Naive thymus-derived CD4-positive, alpha-beta T cell (primary cell): ENCODE measurements at regions not wholly inside any gene's neighbourhood (a gene's known extent, or its start where the extent isn't known, plus 50 kb on each side); places are given as distances from the start of the nearest gene placed in this dataset.

Source experiments
- ATAC-seq: fragments of 150-1000 bp; cut with Tn5 transposase; 2 replicates; pipeline ENCODE4 v1.10.0; 2021; ENCODE audit warnings: mild to moderate bottlenecking, moderate library complexity
- CTCF ChIA-PET: fragments of 350-600 bp; sonication (Branson Sonifier 250); formaldehyde crosslinking; loops from one replicate; lab custom pipeline; 2021; ENCODE audit warnings: antibody characterized with exemption; lab: Charles Lee
- POLR2A ChIA-PET: fragments of 350-600 bp; sonication (Branson Sonifier 250); formaldehyde crosslinking; loops from one replicate; lab custom pipeline; 2021; ENCODE audit warnings: antibody characterized with exemption, inconsistent platforms; lab: Charles Lee
- DNase-seq, 9 donors: peaks; one replicate each; pipeline versions ENCODE4 v3.0.0 to v3.0.0-alpha.2; 2020 to 2022; ENCODE audit warnings: mixed read lengths in 1 of 9
- H3K27ac ChIP-seq: one replicate; pipeline ENCODE4 v1.7.0; 2013; ENCODE audit warnings: mild to moderate bottlenecking, low read depth, low read length, moderate library complexity
- H3K27me3 ChIP-seq, 2 donors: one replicate each; pipeline ENCODE4 v1.7.0; 2013; ENCODE audit warnings: low read length in 2 of 2, mild to moderate bottlenecking in 2 of 2, moderate library complexity in 2 of 2; ENCODE audit not compliant: control insufficient read depth in 2 of 2, insufficient read depth in 2 of 2
- H3K36me3 ChIP-seq, 3 experiments: 1 replicate in 2 of 3; 2 replicates in 1 of 3; pipeline ENCODE4 v1.7.0; 2013; ENCODE audit warnings: low read length in 3 of 3, mild to moderate bottlenecking in 3 of 3, moderate library complexity in 1 of 3; ENCODE audit not compliant: insufficient read depth in 3 of 3, control insufficient read depth in 2 of 3
- H3K4me1 ChIP-seq, 2 donors: one replicate each; pipeline ENCODE4 v1.7.0; 2013; ENCODE audit warnings: low read length in 2 of 2, mild to moderate bottlenecking in 2 of 2, moderate library complexity in 1 of 2; ENCODE audit not compliant: control insufficient read depth in 2 of 2, insufficient read depth in 2 of 2
- H3K4me3 ChIP-seq: 2 replicates; pipeline ENCODE4 v1.7.0; 2013; ENCODE audit warnings: mild to moderate bottlenecking, low read length
- H3K9me3 ChIP-seq, 3 experiments: 1 replicate in 2 of 3; 2 replicates in 1 of 3; pipeline ENCODE4 v1.7.0; 2013; ENCODE audit warnings: low read length in 3 of 3; ENCODE audit not compliant: control insufficient read depth in 2 of 3
- H3K27ac Mint-ChIP-seq, 9 donors: one replicate each; pipeline ENCODE4 v1.8.0; 2020 to 2022; ENCODE audit warnings: mixed read lengths in 9 of 9, mild to moderate bottlenecking in 8 of 9, moderate library complexity in 5 of 9, inconsistent platforms in 2 of 9
- H3K27me3 Mint-ChIP-seq, 5 donors: one replicate each; pipeline ENCODE4 v1.8.0; 2021 to 2022; ENCODE audit warnings: mixed read lengths in 5 of 5, mild to moderate bottlenecking in 1 of 5
- H3K36me3 Mint-ChIP-seq, 5 donors: one replicate each; pipeline ENCODE4 v1.8.0; 2020 to 2022; ENCODE audit warnings: mixed read lengths in 5 of 5, mild to moderate bottlenecking in 3 of 5, inconsistent platforms in 1 of 5
- H3K4me1 Mint-ChIP-seq, 7 donors: one replicate each; pipeline ENCODE4 v1.8.0; 2020 to 2022; ENCODE audit warnings: mixed read lengths in 7 of 7, mild to moderate bottlenecking in 3 of 7, inconsistent platforms in 1 of 7
- H3K4me3 Mint-ChIP-seq, 10 donors: one replicate each; pipeline ENCODE4 v1.8.0; 2020 to 2022; ENCODE audit warnings: mild to moderate bottlenecking in 10 of 10, mixed read lengths in 10 of 10, moderate library complexity in 6 of 10, inconsistent platforms in 2 of 10
- H3K9me3 Mint-ChIP-seq, 11 donors: one replicate each; pipeline ENCODE4 v1.8.0; 2020 to 2022; ENCODE audit warnings: mixed read lengths in 11 of 11, mild to moderate bottlenecking in 4 of 11, inconsistent platforms in 1 of 11, moderate library complexity in 1 of 11
- intact Hi-C, 2 donors: fragments of 100-400 bp; cut with micrococcal nuclease; formaldehyde crosslinking; loops; one replicate each; pipeline ENCODE4 v1.15.1; 2023

- no peaks in the 10 kb centered on the region for H3K36me3 ChIP-seq
Observed at GRCh38 chr13:90623318-90624011, 724.0 kb upstream of the MIR17HG start.

DNA sequence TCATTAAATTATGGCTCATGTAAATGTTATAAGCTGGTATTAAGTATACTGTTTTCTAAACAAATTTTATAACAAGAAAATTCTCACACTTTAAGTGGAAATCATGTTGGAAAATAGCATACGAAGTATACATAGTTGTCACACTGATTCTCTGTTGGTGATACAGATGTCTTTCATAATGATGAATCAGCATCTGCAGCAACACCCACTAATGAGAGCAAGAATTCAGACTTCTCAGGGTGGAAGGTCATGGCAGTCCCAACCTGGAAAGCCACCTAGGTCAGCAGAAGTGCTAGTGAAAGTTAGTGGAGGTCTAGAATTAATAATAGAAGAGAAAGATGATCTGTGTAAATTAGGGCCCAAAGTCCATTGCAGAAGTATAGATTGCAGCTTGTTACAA, 719.7 kb upstream of the MIR17HG start:
- no peaks in the 10 kb centered on the region for H3K4me1 Mint-ChIP-seq
- no peak overlapping the region for H3K4me3 Mint-ChIP-seq
- Histone ChIP-seq H3K4me3 (no peak overlapping the region), H3K36me3 (no peaks in the 10 kb centered on the region), H3K27ac (no peak overlapping the region), H3K9me3 (no peaks in the 10 kb centered on the region), H3K4me1 (no peaks in the 10 kb centered on the region), H3K27me3 (no peaks in the 10 kb centered on the region)
- CTCF ChIA-PET = no interaction called here
- H3K27ac Mint-ChIP-seq = no peak overlapping the region
- peaks cover 0 to 14% (median 1%) of the 10 kb centered on the region in 11 donors for H3K9me3 Mint-ChIP-seq
- DNase-seq (no peak), ATAC-seq (no peak)
- no peaks in the 10 kb centered on the region for H3K36me3 Mint-ChIP-seq
- intact Hi-C loops = no loop called here
- no peaks in the 10 kb centered on the region for H3K27me3 Mint-ChIP-seq
- POLR2A ChIA-PET = no interaction called here

More at GRCh38 chr13:90623318-90624011, 724.0 kb upstream of the MIR17HG start:
- H3K4me1 Mint-ChIP-seq = no peaks in the 10 kb centered on the region
- intact Hi-C loops = no loop called here
- Histone ChIP-seq H3K27ac (no peak overlapping the region), H3K4me3 (no peak overlapping the region), H3K27me3 (no peaks in the 10 kb centered on the region), H3K4me1 (no peaks in the 10 kb centered on the region), H3K9me3 (no peaks in the 10 kb centered on the region)
- ChIA-PET CTCF (no interaction called here), POLR2A (no interaction called here)
- H3K4me3 Mint-ChIP-seq = no peak overlapping the region
- ATAC-seq (no peak), DNase-seq (no peak)
- no peaks in the 10 kb centered on the region for H3K27me3 Mint-ChIP-seq
- H3K9me3 Mint-ChIP-seq = peaks cover 0 to 7% (median 2%) of the 10 kb centered on the region in 11 donors
- H3K36me3 Mint-ChIP-seq = no peaks in the 10 kb centered on the region
- H3K27ac Mint-ChIP-seq = no peak overlapping the region

DNA sequence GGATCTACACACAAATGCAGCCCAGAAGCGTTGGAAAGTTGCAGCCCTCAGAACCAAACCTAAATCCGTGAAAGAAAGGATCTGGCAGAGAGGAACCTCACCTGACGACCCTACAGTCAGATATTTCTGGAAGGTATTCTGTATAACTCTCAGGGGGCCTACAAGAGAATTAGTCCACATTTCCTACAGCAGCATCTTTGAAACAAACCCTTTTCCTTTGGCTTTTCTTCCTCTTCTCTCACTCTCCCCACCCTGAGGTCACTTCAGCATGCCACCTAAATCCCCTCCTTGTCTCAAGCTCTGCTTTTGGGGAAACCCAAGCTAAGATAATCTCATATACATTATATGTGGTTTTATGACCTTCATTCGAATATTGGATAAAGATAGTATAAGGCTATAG, 719.0 kb upstream of the MIR17HG start:
- Histone ChIP-seq H3K4me3 (no peak overlapping the region), H3K9me3 (no peaks in the 10 kb centered on the region), H3K4me1 (no peaks in the 10 kb centered on the region), H3K27ac (no peak overlapping the region), H3K36me3 (no peaks in the 10 kb centered on the region), H3K27me3 (no peaks in the 10 kb centered on the region)
- Mint-ChIP-seq H3K27ac (no peak overlapping the region), H3K4me1 (no peaks in the 10 kb centered on the region), H3K36me3 (no peaks in the 10 kb centered on the region), H3K27me3 (no peaks in the 10 kb centered on the region), H3K4me3 (no peak overlapping the region), H3K9me3 (peaks cover 0 to 14% (median 1%) of the 10 kb centered on the region in 11 donors)
- intact Hi-C loops = no loop called here
- ATAC-seq (no peak), DNase-seq (no peak)
- ChIA-PET CTCF (no interaction called here), POLR2A (no interaction called here)

- CTCF ChIA-PET = no interaction called here
- H3K27me3 ChIP-seq = no peaks in the 10 kb centered on the region
- Mint-ChIP-seq H3K36me3 (no peaks in the 10 kb centered on the region), H3K27me3 (no peaks in the 10 kb centered on the region), H3K27ac (no peak overlapping the region), H3K4me1 (no peaks in the 10 kb centered on the region), H3K4me3 (no peak overlapping the region), H3K9me3 (peaks cover 0 to 10% (median 1%) of the 10 kb centered on the region in 11 donors)
- intact Hi-C loops = no loop called here
- no peaks in the 10 kb centered on the region for H3K36me3 ChIP-seq
- DNase-seq (no peak), ATAC-seq (no peak)
- no peaks in the 10 kb centered on the region for H3K9me3 ChIP-seq
- H3K4me3 ChIP-seq = no peak overlapping the region
- no peak overlapping the region for H3K27ac ChIP-seq
- H3K4me1 ChIP-seq = no peaks in the 10 kb centered on the region
- POLR2A ChIA-PET = no interaction called here
Observed at GRCh38 chr13:90630716-90631115, 716.8 kb upstream of the MIR17HG start.

GRCh38 chr13:90632184-90632583, 715.3 kb upstream of the MIR17HG start:
- Mint-ChIP-seq H3K36me3 (no peaks in the 10 kb centered on the region), H3K4me1 (no peaks in the 10 kb centered on the region), H3K4me3 (no peak overlapping the region), H3K27me3 (no peaks in the 10 kb centered on the region), H3K27ac (no peak overlapping the region), H3K9me3 (peaks cover 0 to 15% (median 1%) of the 10 kb centered on the region in 11 donors)
- Histone ChIP-seq H3K4me3 (no peak overlapping the region), H3K9me3 (no peaks in the 10 kb centered on the region), H3K4me1 (no peaks in the 10 kb centered on the region), H3K36me3 (no peaks in the 10 kb centered on the region), H3K27me3 (no peaks in the 10 kb centered on the region), H3K27ac (no peak overlapping the region)
- ATAC-seq (no peak), DNase-seq (no peak)
- ChIA-PET POLR2A (no interaction called here), CTCF (no interaction called here)
- intact Hi-C loops = no loop called here

DNA sequence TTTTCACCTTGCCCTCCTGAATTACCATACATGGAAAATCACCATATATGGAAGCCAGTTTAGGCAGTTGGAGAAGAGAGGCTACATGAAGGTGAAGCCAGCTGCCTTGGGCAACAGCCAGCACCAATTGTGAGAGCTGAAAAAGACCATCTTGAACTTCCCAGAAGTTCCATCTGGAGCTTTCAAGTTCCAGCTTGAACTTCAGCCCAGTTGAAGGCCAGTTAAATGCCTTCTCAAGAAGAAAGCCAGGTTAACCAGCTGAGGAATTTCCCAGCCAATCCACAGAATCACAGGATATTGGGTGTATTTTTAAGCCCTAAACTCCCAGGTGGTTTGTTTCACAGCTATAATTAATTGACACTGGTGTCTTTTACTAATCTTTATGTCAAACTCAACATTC, 713.6 kb upstream of the MIR17HG start:
- Histone ChIP-seq H3K9me3 (no peaks in the 10 kb centered on the region), H3K4me1 (no peaks in the 10 kb centered on the region), H3K4me3 (no peak overlapping the region), H3K36me3 (no peaks in the 10 kb centered on the region), H3K27me3 (no peaks in the 10 kb centered on the region), H3K27ac (no peak overlapping the region)
- intact Hi-C loops = no loop called here
- no peak overlapping the region for H3K4me3 Mint-ChIP-seq
- ChIA-PET CTCF (no interaction called here), POLR2A (no interaction called here)
- H3K36me3 Mint-ChIP-seq = no peaks in the 10 kb centered on the region
- no peak overlapping the region for H3K27ac Mint-ChIP-seq
- H3K9me3 Mint-ChIP-seq = peaks cover 0 to 20% (median 1%) of the 10 kb centered on the region in 11 donors
- H3K4me1 Mint-ChIP-seq = no peaks in the 10 kb centered on the region
- DNase-seq (no peak), ATAC-seq (no peak)
- no peaks in the 10 kb centered on the region for H3K27me3 Mint-ChIP-seq

- Histone ChIP-seq H3K4me3 (no peak overlapping the region), H3K36me3 (no peaks in the 10 kb centered on the region), H3K9me3 (no peaks in the 10 kb centered on the region), H3K27me3 (no peaks in the 10 kb centered on the region), H3K4me1 (no peaks in the 10 kb centered on the region), H3K27ac (no peak overlapping the region)
- ATAC-seq (no peak), DNase-seq (no peak)
- intact Hi-C loops = no loop called here
- ChIA-PET CTCF (no interaction called here), POLR2A (no interaction called here)
- Mint-ChIP-seq H3K36me3 (no peaks in the 10 kb centered on the region), H3K9me3 (peaks cover 3 to 31% (median 12%) of the 10 kb centered on the region in 11 donors), H3K27ac (no peak overlapping the region), H3K4me1 (no peaks in the 10 kb centered on the region), H3K4me3 (no peak overlapping the region), H3K27me3 (no peaks in the 10 kb centered on the region)
Observed at GRCh38 chr13:90640976-90641375, 706.5 kb upstream of the MIR17HG start.
